CD4-positive, alpha-beta T cell treated with Interleukin-6 for 4 hours (primary cell): ENCODE measurements at regions not wholly inside any gene's neighbourhood (a gene's known extent, or its start where the extent isn't known, plus 50 kb on each side); places are given as distances from the start of the nearest gene placed in this dataset.

Experiments used
- DNase-seq: peaks from one replicate; pipeline ENCODE4 v3.0.0-alpha.2; 2020; ENCODE audit warnings: mixed read lengths

DNA sequence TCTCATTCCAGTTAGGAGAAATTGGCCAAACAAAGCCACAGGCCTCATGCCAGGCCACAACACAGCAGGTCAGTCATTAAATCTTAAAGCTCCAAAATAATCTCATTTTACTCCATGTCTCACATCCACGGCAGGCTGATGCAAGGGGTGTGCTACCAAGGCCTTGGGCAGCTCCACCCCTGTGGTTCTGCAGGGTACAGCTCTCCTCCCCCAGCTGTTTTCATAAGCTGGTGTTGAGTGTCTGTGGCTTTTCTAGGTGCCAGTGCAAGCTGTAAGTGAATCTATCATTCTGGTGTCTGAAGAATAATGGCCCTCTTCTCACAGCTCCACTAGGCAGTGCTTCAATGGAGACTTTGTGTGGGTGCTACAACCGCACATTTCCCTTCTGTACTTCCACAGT lies 949.2 kb downstream of the TECRL start:
- DNase-seq, result no peak

DNA sequence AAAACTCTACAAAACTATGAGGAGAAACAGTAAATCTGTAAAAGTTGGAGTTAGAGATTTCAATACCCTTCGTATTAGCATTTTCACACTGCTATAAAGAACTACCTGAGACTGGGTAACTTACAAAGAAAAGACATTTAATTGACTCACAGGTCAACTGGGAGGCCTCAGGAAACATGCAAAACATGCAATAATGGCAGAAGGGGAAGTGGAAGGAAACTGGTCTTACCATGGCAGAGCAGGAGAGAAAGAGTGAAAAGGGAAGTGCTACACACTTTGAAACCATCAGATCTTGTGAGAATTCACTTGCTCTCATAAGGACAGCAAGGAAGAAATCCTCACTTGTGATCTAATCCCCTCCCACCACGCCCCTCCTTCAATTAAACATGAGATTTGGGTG lies 949.9 kb downstream of the TECRL start:
- no peak for DNase-seq

DNA sequence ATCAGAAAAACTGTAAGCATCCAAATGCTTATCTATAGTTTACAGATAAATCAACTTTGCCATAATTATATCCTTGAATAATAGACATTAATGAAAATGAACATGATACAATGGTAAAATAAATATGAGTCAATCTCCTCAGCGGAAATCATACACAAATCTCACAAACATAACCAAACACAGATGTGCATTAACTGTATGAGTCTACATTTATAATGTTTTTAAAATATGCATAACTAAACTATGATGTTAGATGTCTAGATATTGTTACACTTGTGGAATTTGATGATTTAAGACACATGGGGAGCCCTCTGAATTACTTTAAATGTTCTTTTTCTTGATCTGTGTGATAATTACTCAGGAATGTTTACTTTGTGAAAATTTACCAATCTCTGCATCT lies 951.2 kb downstream of the TECRL start:
- DNase-seq, result no peak

DNA sequence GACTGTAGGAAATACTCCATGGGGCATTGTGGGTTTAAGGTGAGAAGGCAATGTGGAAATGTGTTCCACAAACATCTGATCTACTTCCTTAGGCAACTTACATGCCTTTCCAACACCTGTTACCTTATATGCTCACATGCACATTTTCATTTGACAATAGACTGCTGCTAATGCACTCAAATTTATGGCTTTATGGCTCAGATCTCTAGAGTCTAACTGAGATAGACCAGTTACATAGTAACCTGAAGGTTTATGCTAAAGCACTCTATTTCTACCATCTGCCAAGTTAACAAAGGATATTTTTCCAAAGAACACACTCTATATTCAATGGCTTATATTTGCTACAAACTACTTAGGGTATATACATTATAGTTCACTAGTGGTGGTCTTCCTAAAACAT lies 969.0 kb downstream of the TECRL start:
- DNase-seq, result no peak

DNA sequence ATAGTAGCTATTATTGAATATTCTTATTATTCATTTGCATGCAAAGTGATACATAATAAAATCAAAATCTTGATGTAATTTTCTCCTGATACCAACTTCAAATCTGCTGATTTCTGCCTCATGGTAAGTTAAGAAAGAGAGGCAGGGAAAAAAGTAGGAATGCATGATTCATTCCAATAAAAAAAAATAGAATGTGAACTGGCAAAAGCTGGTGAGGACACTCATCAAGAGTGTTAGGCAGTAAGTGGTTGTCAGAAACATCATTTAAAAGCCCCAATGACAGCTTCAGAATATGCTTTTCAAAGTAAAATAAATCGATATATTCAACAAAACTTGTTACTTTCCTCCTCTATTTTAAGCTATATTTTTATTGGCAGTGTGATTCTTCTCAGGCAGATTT lies 979.1 kb downstream of the TECRL start:
- DNase-seq, result no peak

DNA sequence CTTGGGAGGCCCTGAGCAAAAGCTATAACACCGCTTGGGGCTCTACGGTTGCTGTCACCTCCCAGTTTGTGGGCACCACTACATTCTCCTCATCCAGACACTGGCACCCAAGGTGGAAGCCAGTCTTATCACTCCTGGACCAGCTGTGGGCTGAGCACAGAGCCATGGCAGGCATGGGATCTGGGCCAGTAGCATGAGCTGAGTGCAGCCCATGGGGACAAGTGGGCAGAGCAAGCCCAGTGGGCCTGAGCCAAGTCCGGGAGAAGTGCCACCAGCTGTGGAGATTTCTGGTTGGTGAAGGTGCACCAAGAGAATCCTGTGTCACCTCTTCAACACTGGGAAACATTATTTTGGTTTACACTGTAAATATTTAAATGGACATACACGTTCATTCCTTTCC lies 1013.0 kb downstream of the TECRL start:
- DNase-seq, result no peak

DNA sequence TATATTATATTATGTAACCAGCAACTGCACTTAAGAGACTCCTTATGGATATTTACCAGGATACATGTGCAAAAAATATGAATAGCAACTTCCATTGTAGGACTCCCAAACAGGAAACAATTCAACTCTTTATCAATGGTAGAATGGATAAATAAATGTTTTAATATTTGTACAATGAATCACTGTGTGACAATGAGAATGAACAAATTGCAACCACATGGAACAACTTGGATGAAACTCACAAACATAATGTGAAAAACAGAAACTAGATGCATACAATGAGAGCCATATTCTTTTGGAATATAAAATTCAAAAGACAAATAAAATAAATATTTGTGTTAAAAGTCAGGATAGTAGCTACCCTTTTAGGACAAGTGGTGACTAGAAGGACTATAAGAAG lies 1015.7 kb downstream of the TECRL start:
- DNase-seq, result no peak

DNA sequence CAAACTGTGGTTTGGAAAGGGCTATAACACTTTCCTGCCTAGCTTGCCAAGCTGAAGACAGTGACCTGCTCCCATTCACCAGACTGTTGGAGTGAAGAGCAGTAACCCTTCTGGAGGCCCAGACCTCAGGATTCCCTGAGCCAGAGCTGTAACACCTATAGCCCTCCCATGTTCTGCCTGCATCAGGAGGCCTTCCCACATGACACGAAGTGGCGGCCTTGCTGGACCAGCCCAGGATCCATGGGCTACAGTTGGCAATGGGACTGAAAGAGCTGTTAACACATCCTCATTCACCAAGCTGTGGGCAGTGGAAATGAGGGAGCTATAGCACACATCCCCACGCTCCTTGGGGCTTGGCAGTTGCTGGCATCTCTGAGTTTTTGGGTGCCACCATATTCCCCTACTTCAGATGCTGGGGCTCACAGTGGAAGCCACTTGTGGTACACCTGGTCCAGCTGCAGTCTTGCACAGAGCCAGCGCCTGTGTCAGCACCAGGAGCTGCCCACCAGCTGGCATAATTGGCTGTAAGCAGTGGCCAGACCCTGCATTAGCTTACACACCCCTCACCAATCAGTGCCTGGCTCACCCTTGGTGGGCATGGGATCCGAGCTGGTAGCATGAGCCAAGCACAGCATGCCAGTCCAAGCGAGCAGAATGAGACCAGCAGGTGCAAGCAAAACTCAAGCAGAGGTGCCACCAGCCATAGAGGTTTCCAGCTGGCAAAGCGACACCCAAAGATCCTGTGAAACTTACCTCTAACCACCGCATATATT lies 1029.3 kb downstream of the TECRL start:
- no peak for DNase-seq

DNA sequence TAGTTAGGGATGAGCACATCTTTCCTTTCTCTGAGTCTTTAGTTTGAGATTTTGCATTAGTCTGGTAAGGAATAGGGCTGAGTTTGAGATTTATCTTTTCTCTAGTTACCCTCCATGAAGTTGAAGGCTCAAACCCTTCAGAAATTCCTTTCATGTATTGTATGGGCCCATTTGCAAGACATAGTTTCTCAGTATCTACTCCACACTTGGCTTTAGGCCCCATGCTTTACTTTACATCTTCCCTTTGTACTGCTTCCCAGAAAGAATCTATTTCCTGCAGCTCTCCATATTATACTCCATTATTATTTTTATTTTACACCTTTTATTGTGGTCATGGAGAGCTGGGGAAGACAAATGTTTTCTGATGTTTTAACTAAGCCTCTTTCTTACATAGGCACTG lies 1038.2 kb downstream of the TECRL start:
- DNase-seq, result no peak

DNA sequence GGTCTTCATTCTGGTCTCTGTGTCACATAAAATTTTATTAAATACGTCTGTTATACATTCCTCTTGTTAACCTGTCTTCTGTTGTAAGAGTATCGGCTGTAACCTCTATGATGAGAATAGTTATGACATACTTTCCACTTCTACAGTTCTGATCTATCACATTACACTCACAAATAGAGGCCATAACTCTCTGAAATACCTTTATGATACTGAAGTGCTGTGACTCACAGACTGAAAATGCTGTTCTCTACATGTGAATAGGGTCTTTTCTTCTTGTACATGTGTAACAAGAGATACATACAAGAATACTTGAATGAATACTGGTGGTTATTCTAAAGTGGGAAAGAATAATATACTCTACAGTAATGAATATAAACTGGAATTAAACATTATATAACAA lies 1047.6 kb downstream of the TECRL start:
- no peak for DNase-seq

DNA sequence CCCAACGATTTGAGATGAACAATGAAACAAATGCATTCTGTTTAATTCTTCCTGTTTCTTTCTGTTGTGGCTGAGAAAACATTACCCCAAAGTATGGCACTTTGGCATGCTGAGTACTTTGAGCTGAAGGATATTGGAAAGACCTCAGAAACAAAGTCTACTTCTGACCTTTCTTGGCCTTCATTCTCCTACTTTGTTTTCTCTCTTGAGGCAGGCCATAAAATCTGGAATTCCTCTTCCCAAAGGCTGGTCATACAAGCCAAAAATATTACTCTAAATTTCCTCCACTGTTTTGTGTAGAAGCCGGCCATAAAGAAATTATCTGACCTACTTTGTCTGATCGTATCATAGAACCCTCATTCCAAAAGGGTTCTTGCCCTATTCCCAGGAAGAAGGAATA lies 1048.2 kb downstream of the TECRL start:
- DNase-seq, result no peak

DNA sequence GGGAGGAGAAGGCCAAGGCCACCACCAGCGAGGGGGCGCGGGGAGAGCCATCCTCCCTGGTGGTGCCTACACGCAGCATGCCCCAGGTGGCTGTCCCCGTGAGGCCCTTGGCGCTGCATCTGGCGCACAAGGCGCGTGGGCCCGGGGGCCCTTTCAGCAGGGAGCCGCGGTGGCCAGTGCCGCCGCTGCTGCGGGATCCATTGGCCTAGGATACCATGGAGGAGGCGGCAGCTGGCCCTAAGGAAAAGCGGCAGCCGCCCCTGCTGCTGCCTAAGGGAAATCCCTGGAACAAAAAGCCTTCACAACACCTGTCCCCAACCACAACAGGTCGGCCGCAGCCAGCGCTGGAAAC lies 1059.6 kb downstream of the TECRL start:
- DNase-seq, result no peak

DNA sequence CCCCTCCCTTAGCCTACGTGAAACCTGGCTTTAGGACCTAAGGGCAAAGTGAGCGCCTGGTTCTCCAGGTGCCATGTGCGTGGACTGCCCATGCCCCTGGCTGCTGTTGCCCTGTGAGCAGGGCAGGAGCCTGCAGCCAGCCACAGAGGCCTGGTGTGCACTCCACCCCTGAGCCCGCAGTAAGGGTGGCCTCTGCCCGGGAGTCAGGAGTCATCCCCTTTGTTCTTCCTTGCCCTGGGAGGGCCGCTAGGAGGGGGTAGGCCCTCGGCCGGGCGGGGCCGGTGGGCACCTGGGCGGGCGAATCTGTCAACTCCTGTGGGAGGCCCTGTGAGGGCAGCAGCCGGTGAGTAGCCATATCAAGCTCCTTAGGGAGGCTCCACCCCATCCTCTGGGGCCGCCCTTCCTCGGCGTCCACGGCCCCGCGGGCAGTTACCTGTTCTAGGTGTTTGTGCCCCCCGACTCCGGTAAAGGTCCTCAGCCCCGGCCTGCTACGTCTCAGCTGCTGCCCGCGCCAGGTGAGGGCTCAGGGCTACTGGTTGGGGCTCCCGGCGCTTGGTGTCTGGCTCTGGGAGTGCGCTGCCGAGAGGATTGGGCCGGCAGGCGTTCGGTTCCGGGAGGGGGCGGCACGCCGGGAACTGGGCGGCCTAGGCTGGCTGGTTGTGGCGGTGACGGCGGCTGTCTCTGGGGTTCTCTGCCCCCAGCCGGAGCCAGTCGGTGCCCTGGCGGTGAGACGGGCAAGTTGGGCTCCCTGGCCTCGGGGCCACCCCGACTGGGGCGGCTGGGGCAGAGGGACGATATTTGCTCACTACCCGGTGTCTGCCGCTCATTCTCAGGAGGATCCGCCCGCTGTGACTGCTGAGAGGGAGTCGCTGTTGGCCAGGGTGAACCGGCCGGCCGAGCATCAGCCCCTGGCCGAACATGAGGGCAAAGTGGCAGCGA lies 1060.2 kb downstream of the TECRL start:
- peak; percentile 1 for DNase-seq

DNA sequence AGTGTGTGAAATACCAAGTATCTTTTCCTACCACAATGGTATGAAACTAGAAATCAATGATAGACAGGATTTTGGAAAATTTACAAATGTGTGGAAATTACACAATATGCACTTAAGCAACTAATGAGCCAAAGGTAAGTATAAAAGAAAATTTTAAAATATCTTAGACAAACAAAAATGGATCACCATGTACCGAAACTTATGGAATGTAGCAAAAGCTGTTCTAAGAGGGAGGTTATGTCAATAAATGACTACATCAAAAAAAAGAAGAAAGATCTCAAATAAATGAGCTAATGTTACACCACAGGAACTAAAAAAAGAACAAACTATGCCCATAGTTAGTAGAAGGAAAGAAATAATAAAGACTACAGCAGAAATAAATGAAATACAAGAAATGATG lies 1084.1 kb downstream of the TECRL start:
- DNase-seq, result no peak

DNA sequence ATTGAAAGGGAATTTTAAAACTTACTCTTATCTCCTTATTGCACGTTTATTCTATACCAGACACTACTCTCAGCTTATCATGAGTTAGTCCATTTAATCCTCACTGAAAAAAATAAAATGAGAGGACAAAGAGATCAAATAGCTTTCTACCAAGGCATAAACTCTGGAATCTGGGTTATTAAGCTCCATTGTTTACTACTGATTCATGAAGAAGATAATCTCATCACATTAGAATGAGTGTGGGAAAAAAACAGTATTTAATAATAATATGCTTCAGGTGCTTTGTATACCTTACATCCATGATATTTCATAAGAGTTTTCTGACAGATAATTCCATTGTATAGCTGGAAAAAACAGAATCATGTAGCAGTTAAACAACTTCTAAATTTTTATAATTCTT lies 1092.6 kb downstream of the TECRL start:
- DNase-seq, result no peak

DNA sequence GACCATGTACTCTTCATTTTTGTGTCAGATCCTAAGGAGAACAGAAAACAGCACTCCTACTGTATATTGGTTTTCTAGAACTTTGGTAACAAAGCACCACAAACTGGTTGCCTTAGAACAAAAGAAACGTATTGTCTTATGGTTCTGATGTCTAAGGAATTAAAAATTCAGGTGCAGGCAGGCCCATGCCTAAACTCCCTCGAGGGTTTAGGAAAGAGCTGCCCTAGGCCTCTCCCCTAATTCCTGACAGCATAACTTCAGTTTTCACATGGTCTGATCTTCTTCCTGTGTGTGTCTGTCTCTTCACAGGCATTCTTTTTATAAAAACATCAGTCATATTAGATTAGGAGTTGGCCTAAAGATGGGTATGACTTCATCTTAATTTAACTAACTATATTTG lies 1093.6 kb downstream of the TECRL start:
- no peak for DNase-seq

DNA sequence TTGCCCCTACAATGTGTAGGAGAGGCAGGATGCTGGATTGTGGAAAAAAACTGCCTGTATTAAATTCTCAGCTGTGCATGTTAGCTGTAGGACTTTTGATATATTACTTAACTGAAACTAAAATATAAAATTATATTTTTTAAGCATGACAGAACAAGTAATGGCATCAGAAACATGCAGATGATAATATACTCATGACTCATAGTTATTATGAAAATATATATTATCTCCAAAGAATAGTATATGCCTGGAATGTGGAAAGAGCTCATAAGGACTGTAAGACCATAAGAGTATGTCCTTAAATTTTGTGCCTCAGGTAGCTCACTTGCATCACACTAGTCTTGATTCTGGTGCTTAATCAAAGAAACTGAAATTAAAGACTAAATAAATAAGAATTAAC lies 1100.6 kb downstream of the TECRL start:
- no peak for DNase-seq

DNA sequence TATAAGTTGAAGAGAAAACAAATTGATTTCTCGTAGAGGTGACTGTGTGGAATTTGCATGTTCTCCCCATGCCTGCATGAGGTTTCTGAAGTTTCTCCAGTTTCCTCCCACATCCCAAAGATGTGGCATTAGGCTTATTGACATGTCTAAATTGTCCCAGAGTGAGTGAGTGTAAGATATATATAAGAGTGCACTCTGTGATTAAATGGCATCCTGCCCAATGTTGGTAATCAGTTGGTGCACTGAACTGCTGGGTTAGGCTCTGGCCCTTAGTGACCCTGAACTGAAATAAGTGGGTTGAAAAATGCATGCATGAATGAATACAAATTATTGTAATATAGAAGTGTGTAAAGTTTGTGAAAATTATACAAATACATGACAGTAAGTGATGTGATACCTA lies 1106.5 kb downstream of the TECRL start:
- DNase-seq, result no peak

DNA sequence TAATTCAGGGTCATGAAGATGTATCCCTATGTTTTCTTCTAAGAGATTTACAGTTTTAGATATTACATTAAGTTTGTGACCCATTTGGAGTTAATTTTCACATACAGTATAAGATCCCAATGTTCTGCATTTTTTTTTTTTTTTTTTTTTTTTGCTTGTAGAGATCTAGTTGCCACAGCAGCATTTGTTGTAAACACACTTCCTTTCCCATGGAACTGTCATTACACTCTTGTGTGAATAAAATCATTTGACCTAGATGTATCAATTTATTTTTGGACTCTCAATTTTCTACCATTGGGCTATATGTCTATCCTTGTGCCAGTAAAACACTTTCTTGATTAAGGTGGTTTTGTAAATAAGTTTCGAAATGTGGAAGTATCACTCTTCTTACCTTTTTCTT lies 1107.2 kb downstream of the TECRL start:
- DNase-seq, result no peak

DNA sequence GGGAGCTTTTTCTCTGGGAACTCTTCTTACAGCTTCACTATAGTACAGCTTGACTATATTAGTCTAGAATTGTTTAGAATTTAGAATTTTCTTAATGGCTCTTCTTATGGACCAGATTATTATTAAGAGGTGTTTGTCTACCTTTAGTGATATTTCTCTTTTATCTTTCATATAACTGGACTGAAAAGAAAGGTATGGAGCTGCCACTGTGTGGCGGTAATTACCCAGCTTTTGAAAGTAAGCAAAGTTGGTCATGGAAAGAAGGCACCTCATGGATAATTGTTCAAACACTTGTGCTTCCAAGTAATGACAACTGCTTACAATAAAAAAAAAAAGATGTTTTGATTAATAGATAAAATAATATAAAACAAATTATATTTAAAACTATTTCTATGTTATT lies 1112.5 kb downstream of the TECRL start:
- no peak for DNase-seq

DNA sequence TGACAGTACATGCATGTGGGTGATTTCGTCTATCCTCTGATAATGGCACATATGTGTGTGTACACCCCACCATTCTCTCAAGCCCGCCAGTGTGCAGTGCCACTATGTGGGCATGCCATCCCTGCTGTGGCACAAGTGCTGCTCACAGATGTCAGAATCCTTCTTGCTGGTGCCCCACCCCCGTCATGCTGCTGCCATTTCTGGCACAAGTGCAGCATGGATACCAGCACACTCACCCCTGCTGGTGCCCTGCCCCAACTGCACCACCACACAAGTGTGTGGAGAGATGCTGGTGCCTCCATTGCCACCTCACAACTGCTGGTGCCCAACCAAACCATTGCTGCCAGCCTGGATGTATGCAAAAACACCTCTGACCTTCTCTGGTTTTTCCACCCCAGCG lies 1133.8 kb downstream of the TECRL start:
- no peak for DNase-seq

DNA sequence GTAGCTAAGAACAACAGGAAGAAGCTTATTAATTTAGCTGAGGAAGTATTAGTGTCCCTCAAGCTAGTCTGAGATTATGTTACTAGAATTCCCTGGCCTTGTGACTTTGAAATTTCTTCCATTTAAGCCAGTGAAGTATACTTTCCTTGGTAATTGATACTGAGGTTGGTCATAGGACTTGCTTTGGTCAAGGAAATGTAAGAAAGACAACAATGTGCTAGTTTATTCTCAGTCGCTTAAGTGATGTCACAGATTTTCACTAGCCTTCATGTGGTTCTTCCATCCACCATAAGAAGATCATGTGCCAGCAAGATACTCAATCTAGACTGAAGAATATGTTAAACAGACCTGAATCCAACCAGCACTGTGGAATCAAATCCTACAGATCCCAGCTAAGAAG lies 1140.1 kb downstream of the TECRL start:
- no peak for DNase-seq

DNA sequence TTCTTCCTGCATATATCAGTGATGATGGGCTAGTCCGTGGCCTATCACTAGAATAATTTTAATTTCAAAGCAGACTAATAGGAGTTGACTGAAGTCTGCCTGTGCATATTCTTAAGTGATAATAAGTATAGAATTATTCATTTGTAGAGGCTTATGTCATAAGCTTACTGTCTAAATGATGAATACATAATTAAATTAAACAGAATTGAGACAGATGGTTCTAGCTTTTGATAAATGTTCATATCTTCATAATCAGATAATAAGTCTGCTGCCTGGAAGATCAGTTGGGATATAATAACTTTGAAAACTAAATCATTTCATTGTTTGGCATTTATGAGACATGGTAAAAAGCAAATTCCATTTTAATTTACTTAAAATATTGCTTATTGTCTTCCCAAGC lies 1175.6 kb downstream of the TECRL start:
- no peak for DNase-seq

DNA sequence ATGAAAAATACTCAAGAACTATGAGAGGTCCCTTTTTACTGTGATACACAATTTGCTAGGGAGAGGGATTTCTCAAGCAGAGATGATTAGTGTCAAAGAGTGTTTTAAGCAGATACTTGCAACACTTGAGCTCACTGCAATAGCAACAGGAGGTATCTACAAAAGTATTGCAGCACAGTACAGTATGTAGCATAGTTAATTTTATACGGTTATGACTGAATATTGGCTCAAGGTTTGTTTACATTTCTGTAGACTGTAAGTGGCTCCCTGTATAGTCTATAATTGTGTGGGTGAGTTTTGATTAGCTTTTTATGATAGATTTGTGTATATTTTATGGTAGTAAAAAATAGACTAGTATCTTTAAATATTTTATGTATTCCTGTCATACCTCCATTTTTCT lies 1177.2 kb downstream of the TECRL start:
- DNase-seq, result no peak

DNA sequence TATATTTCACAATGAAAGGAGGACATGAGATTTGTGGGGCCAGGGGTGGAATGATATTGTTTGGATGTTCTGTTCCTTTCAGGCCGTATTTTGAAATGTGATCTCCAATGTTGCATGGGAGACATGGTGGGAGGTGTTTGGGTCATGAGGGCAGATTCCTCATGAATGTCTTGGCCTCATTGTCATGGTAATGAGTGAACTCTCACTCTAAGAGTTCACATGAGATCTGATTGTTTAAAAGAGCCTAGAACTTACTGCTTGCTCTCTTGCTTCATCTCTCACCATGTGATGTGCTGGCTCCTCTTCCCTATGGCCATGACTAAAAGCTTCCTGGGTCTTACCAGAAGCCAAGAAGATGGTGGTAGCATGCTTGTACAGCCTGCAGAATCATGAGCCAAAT lies 1183.0 kb downstream of the TECRL start:
- DNase-seq, result no peak
